Kidney glomerular epithelial cell (primary cell): ENCODE measurements at regions not wholly inside any gene's neighbourhood (a gene's known extent, or its start where the extent isn't known, plus 50 kb on each side); places are given as distances from the start of the nearest gene placed in this dataset.

Experiments used
- DNase-seq: peaks from one replicate; lab custom pipeline; 2025; lab: John Stamatoyannopoulos, UW

- no peak for DNase-seq
These were observed 115.7 kb upstream of the GSC start for GRCh38 chr14:94885481-94886155.

GRCh38 chr14:94884616-94885230 lies 114.8 kb upstream of the GSC start:
- DNase-seq, result no peak

- DNase-seq, result no peak
These were observed 112.5 kb upstream of the GSC start for GRCh38 chr14:94882401-94882800.

- DNase-seq, result no peak
These were observed 111.0 kb upstream of the GSC start for GRCh38 chr14:94880876-94881275.

GRCh38 chr14:94880106-94880505 lies 110.2 kb upstream of the GSC start:
- no peak for DNase-seq

GRCh38 chr14:94879537-94879936 lies 109.6 kb upstream of the GSC start:
- no peak for DNase-seq

GRCh38 chr14:94876306-94876705 lies 106.4 kb upstream of the GSC start:
- no peak for DNase-seq

GRCh38 chr14:94875256-94875655 lies 105.3 kb upstream of the GSC start:
- no peak for DNase-seq

GRCh38 chr14:94868772-94869072 lies 98.8 kb upstream of the GSC start:
- DNase-seq, result no peak

- DNase-seq, result no peak
These were observed 98.2 kb upstream of the GSC start for GRCh38 chr14:94867946-94868771.

- no peak for DNase-seq
These were observed 97.3 kb upstream of the GSC start for GRCh38 chr14:94867209-94867608.

- DNase-seq, result no peak
These were observed 94.7 kb upstream of the GSC start for GRCh38 chr14:94864387-94865195.

GRCh38 chr14:94863366-94863765 lies 93.5 kb upstream of the GSC start:
- no peak for DNase-seq

- DNase-seq, result no peak
These were observed 88.0 kb upstream of the GSC start for GRCh38 chr14:94857950-94858349.

- DNase-seq, result no peak
These were observed 84.0 kb upstream of the GSC start for GRCh38 chr14:94853920-94854319.

GRCh38 chr14:94850309-94851211 lies 80.6 kb upstream of the GSC start:
- no peak for DNase-seq

GRCh38 chr14:94844593-94845152 lies 74.8 kb upstream of the GSC start:
- DNase-seq, result no peak

GRCh38 chr14:94840467-94840866 lies 70.6 kb upstream of the GSC start:
- DNase-seq, result no peak

- no peak for DNase-seq
These were observed 69.4 kb upstream of the GSC start for GRCh38 chr14:94839348-94839747.

GRCh38 chr14:94836849-94837248 lies 66.9 kb upstream of the GSC start:
- DNase-seq, result no peak

GRCh38 chr14:94833633-94834032 lies 63.7 kb upstream of the GSC start:
- DNase-seq, result no peak
